Stromal cell of bone marrow (primary cell): ENCODE measurements at regions not wholly inside any gene's neighbourhood (a gene's known extent, or its start where the extent isn't known, plus 50 kb on each side); places are given as distances from the start of the nearest gene placed in this dataset.
"Not testable (repeated sequence)": the region's sequence is repeated elsewhere in the genome, so short reads cannot be mapped to it uniquely, and the experiment has no call there.

ENCODE experiments used
- DNase-seq: peaks from one replicate; pipeline ENCODE4 v3.0.0-alpha.2; 2012; ENCODE audit warnings: low read depth

- DNase-seq = no peak
Observed at GRCh38 chr6:849075-849506, 156.2 kb upstream of the EXOC2 start.

GRCh38 chr6:845566-845965 is 152.6 kb upstream of the EXOC2 start:
- DNase-seq = no peak

- no peak for DNase-seq
Observed at GRCh38 chr6:845101-845500, 152.2 kb upstream of the EXOC2 start.

DNA sequence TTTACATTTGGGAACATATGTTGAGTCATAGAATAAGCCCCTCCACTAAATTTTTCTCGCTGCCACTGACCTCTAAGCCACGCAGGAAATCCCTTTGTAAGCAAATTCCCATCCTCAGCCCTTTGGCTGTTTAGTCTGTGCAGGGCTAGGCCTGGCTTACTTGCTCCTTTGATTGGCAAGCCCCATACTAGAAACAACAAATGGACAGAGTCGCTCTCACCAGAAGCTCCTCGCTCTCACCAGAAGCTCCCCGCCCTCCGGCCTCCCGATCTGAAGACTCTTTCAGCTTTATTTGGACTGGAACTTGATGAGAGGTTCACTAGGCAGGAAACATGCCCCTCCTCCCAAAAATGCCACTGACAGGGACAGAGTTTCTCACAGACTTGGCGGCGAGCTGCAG is 149.2 kb upstream of the EXOC2 start:
- no peak for DNase-seq

DNA sequence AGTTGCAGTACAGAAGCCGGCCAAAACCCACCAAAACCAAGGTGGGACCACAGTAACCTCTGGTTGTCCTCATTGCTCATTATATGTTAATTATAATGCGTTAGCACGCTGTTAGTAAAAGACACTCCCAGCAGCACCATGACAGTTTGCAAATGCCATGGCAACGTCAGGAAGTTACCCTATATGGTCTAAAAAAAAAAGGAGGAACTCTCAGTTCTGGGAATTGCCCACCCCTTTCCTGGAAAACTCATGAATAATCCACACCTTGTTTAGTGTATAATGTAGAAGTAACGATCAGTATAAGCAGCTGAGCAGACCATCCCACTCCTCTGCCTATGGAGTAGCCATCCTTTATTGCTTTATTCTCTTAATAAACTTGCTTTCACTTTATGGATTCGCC is 148.6 kb upstream of the EXOC2 start:
- no peak for DNase-seq

DNA sequence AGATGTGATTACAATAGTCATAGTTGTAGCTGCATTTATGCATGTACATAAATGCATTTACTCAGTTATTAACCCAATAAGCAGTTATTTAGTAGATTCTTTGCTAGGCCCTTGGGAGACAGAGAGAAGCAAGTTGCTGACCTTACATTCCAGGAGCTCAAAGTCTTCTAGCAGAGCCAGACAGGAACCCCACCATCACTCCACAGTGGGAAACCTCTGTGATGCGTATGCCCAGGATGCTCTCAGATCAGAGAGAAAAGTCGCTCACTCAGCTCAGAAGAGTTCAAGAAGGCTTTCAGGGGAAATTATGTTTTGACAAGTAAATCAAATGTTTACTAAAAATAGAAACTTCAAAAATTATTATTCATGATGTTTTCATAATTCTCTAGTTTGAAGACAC is 146.3 kb upstream of the EXOC2 start:
- no peak for DNase-seq

DNA sequence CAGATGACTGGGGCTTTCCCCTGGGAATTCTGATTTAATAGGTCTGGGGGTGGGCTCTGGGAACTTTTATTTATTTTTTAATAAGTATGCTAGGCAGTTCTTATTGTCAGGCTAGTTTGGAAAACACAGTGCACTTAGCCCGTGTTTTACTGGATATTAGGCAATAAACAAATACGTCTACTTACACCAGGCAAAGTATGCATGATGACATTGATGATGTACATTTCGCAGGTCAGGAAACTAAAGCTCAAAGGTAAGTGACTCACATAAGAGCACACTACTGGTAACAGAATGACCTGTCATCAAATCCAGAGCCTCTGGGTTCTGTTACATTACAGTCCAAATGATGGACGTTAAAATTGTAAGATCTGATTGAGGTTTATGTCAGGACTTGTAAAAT is 144.4 kb upstream of the EXOC2 start:
- DNase-seq = no peak

DNA sequence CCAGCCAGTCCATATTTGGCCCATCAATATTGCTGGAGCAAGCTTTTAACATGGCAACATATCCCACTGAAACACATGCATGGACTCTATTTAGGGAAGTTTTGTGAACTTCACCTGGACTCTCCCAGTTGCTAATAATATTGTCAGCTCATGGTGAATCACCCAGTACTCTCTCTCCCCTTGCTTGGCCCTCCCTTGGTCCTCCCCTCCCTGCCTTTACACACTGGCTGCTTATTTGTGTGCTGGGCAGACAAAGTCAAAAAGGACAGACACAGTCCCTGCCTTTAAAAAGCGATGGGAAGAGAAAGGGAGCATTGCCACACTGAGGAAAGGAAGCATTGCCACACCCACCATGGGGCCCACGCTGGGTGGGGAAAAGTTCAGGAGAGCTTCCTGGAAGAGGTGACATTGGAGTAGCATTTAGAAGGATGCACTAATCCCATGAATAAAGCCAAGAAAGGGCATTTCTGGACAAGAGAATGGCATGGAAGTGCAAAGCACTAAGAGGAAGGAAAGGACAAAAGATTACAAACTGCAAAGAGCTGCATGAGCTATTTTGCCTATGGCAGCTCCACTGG is 143.4 kb upstream of the EXOC2 start:
- DNase-seq = no peak

DNA sequence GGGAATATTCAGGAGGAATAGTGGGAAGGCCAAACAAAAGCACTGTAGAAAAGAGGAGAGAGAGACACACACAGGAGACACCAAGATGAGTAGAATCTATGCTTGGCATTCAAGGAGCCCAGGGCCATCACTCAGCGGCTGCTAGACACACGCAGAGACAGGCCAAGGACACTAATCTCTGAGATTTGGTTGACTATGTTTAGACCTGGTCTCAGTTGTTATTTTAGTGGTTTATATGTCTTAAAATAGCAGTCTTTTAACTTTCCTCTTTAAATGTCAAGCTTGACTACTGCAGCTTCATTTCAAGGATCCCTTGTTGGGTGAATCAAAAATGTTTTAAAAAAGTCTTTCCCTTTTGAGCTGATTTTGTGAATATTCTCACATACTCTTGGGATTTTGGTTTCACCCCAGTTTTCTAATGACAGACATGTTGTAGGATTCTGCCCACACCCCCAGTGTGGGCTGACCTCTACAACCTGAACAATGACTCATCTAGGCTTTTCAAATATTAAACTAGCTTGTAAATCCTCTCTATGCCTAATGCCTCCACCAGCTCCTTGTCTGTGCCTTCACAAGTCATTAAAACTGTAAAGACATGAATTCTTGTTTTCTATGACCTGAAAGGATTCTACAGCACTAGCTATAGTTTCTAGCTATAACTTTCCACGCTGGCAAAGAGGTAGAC is 142.7 kb upstream of the EXOC2 start:
- DNase-seq = no peak

- DNase-seq = no peak
Observed at GRCh38 chr6:834866-835265, 141.9 kb upstream of the EXOC2 start.

DNA sequence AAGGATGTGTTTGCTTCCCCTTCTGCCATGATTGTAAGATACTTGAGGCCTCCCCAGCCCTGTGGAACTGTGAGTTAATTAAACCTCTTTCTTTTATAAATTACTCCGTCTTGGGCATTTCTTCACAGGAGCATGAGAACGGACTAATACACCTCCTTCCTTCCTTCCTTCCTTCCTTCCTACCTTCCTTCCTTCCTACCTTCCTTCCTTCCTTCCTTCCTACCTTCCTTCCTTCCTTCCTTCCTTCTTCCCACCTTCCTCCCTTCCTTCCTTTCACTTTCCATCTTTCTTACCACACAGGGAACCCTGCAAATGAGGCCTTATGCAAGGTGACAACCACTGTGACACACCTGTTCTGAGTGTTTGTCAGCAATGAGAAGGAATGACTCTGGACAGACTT is 141.3 kb upstream of the EXOC2 start:
- no peak for DNase-seq

- DNase-seq = not testable (repeated sequence)
Observed at GRCh38 chr6:832804-833203, 139.9 kb upstream of the EXOC2 start.

- DNase-seq = no peak
Observed at GRCh38 chr6:830667-831327, 137.9 kb upstream of the EXOC2 start.

DNA sequence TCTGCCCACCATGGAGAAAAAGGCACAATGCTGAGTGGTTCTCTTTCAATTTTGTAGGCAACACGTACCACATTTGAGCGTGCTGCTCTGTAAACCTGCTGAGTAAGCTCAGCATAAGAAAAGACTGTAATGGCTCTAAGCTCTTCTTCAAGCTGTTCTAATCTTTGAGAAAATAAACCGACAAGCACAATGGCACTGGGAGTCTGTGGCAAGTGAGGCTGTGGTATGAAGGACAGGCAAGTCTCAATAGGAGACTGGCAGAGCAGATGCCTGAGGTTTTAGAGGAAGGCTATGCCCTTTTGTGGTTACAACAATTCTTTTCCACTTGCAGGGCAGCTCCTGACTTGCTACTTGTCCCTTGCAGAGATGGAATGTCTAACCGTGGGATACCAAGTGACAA is 136.7 kb upstream of the EXOC2 start:
- no peak for DNase-seq

- no peak for DNase-seq
Observed at GRCh38 chr6:827431-827830, 134.5 kb upstream of the EXOC2 start.

DNA sequence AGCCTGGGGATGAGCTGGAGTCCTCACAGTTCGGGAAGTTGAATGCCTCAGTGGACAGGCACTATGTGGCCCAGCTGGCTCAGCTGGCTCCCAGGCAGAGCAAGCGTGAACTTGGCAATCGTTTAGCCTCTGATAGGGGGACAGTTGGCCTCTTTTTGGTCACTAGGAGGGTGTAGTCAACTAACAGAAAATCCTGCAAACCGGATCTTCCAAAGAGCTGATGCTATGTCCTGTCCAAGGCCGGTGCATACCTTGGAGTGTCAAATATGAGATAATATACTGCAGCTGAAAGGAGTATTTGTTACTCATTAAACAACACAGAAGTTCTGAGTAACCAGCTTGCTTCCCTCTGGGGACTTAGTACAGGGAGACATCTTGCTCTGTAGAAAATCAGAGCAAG is 126.2 kb upstream of the EXOC2 start:
- no peak for DNase-seq

- no peak for DNase-seq
Observed at GRCh38 chr6:818196-818595, 125.3 kb upstream of the EXOC2 start.

GRCh38 chr6:816510-817084 is 123.7 kb upstream of the EXOC2 start:
- DNase-seq = no peak

- no peak for DNase-seq
Observed at GRCh38 chr6:815348-815738, 122.4 kb upstream of the EXOC2 start.

DNA sequence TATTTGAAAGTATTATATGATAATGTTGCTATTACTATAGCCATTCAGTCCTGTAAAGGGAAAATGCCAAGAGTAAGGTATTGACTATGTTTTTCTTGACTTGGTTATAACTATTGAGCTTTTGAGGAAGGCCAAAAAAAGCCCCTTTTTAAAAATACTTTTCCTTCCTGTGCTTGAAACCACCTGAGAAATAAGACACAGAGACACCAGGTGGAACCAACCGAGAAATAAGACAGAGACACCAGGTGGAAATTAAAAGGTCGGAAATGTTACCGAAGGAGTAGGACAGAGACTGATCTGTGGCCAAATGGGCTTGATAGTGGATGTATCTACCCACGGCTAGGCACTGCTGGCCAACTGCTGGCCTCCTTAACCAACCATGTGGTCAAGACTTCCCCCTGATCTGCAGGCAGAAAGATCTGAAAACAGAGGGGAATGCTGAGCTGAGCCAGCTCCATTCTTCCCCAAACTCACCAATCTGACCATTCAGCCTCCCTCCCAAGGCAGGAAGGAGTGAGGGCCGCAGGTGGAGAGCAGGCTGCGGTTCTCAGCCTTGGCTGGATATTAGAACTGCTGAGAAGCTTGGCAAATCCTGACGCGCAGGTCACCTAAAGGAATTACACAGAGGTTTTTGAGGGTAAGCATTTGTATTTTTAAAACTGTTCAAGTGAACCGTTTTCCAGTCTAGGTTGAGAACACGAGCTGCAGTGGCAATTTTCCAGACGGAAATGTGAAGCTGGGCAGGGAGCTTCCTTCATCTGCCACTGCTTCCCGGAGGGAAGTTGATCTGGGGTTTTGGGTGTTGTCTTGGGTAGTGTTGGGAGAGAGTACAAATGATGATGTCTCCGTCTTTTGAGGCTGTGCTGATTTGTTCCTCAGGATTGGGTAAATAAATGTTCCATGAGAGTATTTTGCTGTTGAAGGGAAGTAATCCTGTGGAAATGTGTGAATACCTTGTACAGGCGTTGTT is 121.7 kb upstream of the EXOC2 start:
- no peak for DNase-seq

GRCh38 chr6:811831-812230 is 118.9 kb upstream of the EXOC2 start:
- DNase-seq = no peak

- no peak for DNase-seq
Observed at GRCh38 chr6:811191-811590, 118.3 kb upstream of the EXOC2 start.
